ENCODE measurements at regions not wholly inside any gene's neighbourhood (a gene's known extent, or its start where the extent isn't known, plus 50 kb on each side); places are given as distances from the start of the nearest gene placed in this dataset.

DNA sequence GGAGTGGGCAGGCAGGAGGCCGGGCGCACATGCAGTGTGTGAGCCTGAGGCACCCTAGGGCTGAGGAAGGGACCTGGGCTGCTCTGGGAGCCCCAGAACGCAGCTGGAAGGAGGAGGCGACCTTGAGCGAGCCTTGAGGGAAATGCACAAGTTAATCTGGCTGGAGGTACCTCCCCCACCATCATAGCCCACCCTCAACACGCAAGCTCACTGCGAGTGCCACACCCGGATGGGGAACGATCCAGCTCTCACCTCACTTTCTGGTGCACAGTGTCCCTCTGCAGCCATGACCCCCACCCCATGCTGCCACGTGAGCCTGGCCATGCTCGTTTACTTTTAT, 162.4 kb upstream of the PPP2R2D start:
- H3K4me1 Mint-ChIP-seq (ENCODE audit: low read depth): no peaks in the 10 kb centered on the region
- ATAC-seq: no peak
- H3K4me3 Mint-ChIP-seq: no peak overlapping the region
- no peaks in the 10 kb centered on the region for H3K36me3 Mint-ChIP-seq (ENCODE audit: insufficient read depth)
- peaks cover 13% of the 10 kb centered on the region for H3K27me3 Mint-ChIP-seq (ENCODE audit: low read depth)
- no peak for DNase-seq
- H3K9me3 Mint-ChIP-seq: no peaks in the 10 kb centered on the region

DNA sequence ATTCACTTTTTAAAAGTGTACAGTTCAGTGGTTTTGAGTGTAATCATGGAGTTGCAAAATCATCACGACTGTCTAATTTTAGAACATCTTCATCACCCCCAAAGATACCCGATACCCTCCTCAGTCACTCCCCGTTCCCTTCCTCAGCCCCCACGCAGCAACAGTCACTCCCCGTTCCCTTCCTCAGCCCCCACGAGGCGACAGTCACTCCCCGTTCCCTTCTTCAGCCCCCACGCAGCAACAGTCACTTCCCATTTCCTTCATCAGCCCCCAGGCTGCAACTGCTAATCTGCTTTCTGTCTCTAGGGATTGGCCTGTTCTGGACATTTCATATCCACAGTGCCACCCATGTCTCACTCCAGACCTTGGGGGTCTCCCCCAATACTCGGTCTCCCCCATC, 161.6 kb upstream of the PPP2R2D start:
- H3K36me3 Mint-ChIP-seq (ENCODE audit: insufficient read depth): no peaks in the 10 kb centered on the region
- ATAC-seq (no peak), DNase-seq (no peak)
- peaks cover 21% of the 10 kb centered on the region for H3K27me3 Mint-ChIP-seq (ENCODE audit: low read depth)
- H3K4me3 Mint-ChIP-seq: no peak overlapping the region
- peaks cover 2% of the 10 kb centered on the region for H3K4me1 Mint-ChIP-seq (ENCODE audit: low read depth)
- H3K9me3 Mint-ChIP-seq: no peaks in the 10 kb centered on the region

DNA sequence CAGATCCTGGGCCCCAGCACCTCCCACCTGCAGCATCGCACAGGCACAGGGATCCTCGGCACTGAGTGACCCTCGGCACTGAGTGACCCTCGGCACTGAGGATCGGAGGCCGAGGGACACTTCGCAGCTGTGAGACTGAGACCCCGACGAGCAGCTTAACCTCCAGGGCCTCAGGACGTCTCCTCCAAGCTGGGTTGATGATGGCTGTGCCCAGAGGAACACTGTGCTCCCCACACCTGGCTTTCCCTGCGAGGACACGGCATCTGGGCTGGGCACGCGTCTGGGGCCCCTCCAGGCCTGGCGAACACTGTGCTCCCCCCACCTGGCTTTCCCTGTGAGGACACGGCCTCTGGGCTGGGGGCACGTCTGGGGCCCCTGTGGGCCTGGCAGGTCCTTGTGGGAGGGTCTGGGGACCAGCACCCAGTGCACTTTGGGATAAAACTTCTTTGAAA, 158.3 kb upstream of the PPP2R2D start:
- H3K4me1 Mint-ChIP-seq (ENCODE audit: low read depth): peaks cover 3% of the 10 kb centered on the region
- no peaks in the 10 kb centered on the region for H3K9me3 Mint-ChIP-seq
- H3K27me3 Mint-ChIP-seq (ENCODE audit: low read depth): peaks cover 34% of the 10 kb centered on the region
- H3K4me3 Mint-ChIP-seq: no peak overlapping the region
- DNase-seq: no peak
- ATAC-seq: no peak
- H3K36me3 Mint-ChIP-seq (ENCODE audit: insufficient read depth): no peaks in the 10 kb centered on the region

- no peak for DNase-seq
- Mint-ChIP-seq H3K4me3 (no peak overlapping the region), H3K27me3 (ENCODE audit: low read depth) (peaks cover 35% of the 10 kb centered on the region), H3K4me1 (ENCODE audit: low read depth) (peaks cover 3% of the 10 kb centered on the region), H3K9me3 (no peaks in the 10 kb centered on the region), H3K36me3 (ENCODE audit: insufficient read depth) (no peaks in the 10 kb centered on the region)
- ATAC-seq: no peak
These were observed 157.3 kb upstream of the PPP2R2D start for GRCh38 chr10:131743190-131744151.

GRCh38 chr10:131744346-131744745, 156.5 kb upstream of the PPP2R2D start:
- Mint-ChIP-seq H3K36me3 (ENCODE audit: insufficient read depth) (no peaks in the 10 kb centered on the region), H3K4me1 (ENCODE audit: low read depth) (peaks cover 3% of the 10 kb centered on the region), H3K4me3 (no peak overlapping the region), H3K9me3 (no peaks in the 10 kb centered on the region), H3K27me3 (ENCODE audit: low read depth) (peaks cover 37% of the 10 kb centered on the region)
- ATAC-seq: no peak
- no peak for DNase-seq

DNA sequence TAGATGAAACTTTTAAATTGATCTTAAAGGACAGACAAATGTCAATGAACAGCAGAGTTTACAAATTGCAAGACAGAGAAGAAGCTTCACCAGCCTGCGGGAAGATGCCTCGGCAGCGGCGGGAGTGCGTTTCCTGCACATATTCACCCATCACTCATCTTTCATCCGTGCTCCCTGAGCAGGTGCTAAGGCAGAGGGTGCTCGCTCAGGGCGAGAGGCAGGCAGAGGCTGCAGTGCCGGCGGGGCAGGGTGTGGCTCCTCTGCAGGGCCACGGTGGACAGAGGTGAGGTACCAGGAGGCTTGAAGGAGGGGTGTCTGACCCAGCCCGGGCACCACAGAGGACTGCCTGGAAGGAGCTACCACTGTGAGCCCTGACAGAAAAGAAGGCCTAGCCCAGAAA, 155.2 kb upstream of the PPP2R2D start:
- Mint-ChIP-seq H3K36me3 (ENCODE audit: insufficient read depth) (no peaks in the 10 kb centered on the region), H3K9me3 (no peaks in the 10 kb centered on the region), H3K27me3 (ENCODE audit: low read depth) (peaks cover 38% of the 10 kb centered on the region), H3K4me3 (no peak overlapping the region), H3K4me1 (ENCODE audit: low read depth) (peaks cover 3% of the 10 kb centered on the region)
- ATAC-seq: no peak
- DNase-seq: no peak

- no peaks in the 10 kb centered on the region for H3K9me3 Mint-ChIP-seq
- no peak for ATAC-seq
- no peak for DNase-seq
These were observed 154.5 kb upstream of the PPP2R2D start for GRCh38 chr10:131746241-131746711.

DNA sequence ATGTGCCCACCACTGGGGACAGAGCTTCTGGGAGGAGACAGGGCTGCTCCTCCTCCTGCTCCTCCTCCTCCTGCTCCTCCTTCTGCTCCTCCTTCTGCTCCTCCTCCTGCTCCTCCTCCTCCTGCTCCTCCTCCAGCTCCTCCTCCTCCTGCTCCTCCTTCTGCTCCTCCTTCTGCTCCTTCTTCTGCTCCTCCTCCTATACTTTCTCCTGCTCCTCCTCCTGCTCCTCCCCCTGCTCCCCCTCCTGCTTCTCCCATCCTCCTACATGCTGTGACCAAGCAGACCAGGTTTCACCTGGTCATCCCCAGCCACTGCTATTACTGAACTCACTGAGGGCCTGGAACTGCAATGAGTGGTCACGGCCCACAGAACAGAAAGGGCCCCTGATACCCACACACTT, 154.0 kb upstream of the PPP2R2D start:
- ATAC-seq (no peak), DNase-seq (no peak)
- Mint-ChIP-seq H3K4me1 (ENCODE audit: low read depth) (peaks cover 3% of the 10 kb centered on the region), H3K36me3 (ENCODE audit: insufficient read depth) (no peaks in the 10 kb centered on the region), H3K4me3 (no peak overlapping the region), H3K27me3 (ENCODE audit: low read depth) (peaks cover 36% of the 10 kb centered on the region), H3K9me3 (no peaks in the 10 kb centered on the region)

More at GRCh38 chr10:131746241-131746711, 154.5 kb upstream of the PPP2R2D start:
- no peak overlapping the region for H3K4me3 Mint-ChIP-seq
- H3K4me1 Mint-ChIP-seq (ENCODE audit: low read depth): peaks cover 3% of the 10 kb centered on the region
- H3K27me3 Mint-ChIP-seq (ENCODE audit: low read depth): peaks cover 38% of the 10 kb centered on the region
- no peaks in the 10 kb centered on the region for H3K36me3 Mint-ChIP-seq (ENCODE audit: insufficient read depth)

GRCh38 chr10:131747251-131747650, 153.6 kb upstream of the PPP2R2D start:
- ATAC-seq (no peak), DNase-seq (no peak)
- H3K9me3 Mint-ChIP-seq: no peaks in the 10 kb centered on the region
- peaks cover 3% of the 10 kb centered on the region for H3K4me1 Mint-ChIP-seq (ENCODE audit: low read depth)
- no peak overlapping the region for H3K4me3 Mint-ChIP-seq
- H3K27me3 Mint-ChIP-seq (ENCODE audit: low read depth): peaks cover 35% of the 10 kb centered on the region
- H3K36me3 Mint-ChIP-seq (ENCODE audit: insufficient read depth): no peaks in the 10 kb centered on the region

DNA sequence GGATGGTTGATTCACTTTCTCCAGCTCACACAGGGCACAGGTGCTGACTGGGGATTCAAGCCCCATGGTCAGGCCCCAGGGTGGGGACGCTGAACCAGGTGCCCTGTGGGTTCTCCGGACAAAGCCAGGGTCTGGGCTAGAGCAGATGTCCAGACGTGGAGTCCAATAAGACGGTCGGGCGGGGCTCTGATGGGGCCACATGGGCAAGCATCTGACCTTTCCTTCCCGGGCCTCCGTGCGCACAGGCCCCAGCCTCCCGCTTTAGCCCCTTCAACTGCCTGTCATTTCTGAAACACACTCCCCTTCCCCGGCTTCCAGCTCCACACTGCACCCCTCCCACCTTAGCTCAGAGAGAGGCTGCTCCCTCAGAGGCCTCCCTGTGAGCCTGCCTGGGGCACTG, 153.0 kb upstream of the PPP2R2D start:
- peaks cover 35% of the 10 kb centered on the region for H3K27me3 Mint-ChIP-seq (ENCODE audit: low read depth)
- ATAC-seq: no peak

DNA sequence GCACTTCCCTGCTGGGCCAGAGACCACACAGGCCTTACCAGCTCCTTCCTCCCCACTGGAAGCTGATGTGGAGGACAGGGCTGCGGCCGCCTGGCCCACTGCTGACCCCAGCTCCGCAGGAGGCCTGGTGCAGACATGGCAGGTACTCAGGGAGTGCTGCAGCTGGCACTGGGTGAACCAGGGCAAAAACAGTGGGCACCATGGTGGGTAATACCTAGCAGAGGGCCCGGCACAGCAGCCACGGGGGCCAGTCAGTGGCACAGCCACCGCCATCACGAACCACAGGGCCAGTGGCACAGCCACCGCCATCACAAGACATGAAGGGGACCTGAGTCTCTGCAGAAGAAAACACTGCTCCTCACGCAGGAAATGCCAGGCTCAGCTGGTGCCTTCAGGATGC, 152.6 kb upstream of the PPP2R2D start:
- peaks cover 32% of the 10 kb centered on the region for H3K27me3 Mint-ChIP-seq (ENCODE audit: low read depth)
- no peak overlapping the region for H3K4me3 Mint-ChIP-seq
- DNase-seq: no peak
- H3K4me1 Mint-ChIP-seq (ENCODE audit: low read depth): peaks cover 3% of the 10 kb centered on the region
- no peaks in the 10 kb centered on the region for H3K9me3 Mint-ChIP-seq
- H3K36me3 Mint-ChIP-seq (ENCODE audit: insufficient read depth): no peaks in the 10 kb centered on the region
- ATAC-seq: no peak

More for the DNA sequence above, 153.0 kb upstream of the PPP2R2D start:
- no peak for DNase-seq
- no peak overlapping the region for H3K4me3 Mint-ChIP-seq
- H3K4me1 Mint-ChIP-seq (ENCODE audit: low read depth): peaks cover 3% of the 10 kb centered on the region
- no peaks in the 10 kb centered on the region for H3K9me3 Mint-ChIP-seq
- H3K36me3 Mint-ChIP-seq (ENCODE audit: insufficient read depth): no peaks in the 10 kb centered on the region

DNA sequence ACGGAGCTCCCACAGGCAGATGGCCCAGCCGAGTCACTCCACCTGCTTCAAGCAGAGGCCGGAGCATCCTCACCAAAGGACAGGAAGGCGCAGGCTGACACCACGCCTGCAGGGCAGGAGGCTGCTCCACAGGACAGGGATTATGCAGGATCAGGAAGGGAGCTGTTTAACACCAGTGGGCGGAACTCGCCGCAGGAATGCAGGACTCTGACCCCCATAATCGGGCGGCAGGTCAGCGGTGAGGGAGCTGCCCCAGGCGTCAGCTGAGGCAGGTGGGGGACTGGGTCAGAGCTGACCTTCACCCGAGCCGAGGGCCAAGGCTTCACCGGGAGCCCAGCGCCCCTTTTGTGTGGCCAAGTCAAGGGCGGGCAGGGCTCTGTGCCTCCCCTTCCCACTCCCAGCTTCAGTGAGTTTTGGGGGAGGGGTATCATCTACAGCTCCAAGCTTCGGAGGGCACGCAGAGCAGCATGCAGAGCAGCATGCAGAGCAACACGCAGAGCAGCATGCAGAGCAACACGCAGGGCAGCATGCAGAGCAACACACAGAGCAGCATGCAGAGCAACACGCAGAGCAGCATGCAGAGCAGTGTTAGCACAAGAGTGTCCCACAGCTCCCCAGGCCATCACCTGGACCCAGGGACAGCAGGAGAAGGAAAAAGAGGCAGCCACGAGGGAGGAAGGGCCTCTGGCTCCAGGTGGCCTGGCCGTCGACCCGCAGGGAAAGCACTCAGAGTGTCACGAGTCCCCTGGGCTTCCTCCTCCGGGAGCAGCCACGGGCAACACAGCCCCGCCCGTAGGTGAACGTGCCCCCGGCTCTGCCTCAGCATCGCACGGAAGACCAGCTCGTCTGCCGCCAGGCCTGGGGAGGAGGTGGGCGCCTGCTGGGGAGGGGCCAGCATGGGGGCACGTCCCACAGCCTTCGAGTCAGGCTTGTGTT, 151.7 kb upstream of the PPP2R2D start:
- H3K4me1 Mint-ChIP-seq (ENCODE audit: low read depth): peaks cover 2% of the 10 kb centered on the region
- no peak for ATAC-seq

GRCh38 chr10:131749767-131750142, 151.1 kb upstream of the PPP2R2D start:
- Mint-ChIP-seq H3K4me1 (ENCODE audit: low read depth) (no peaks in the 10 kb centered on the region), H3K36me3 (ENCODE audit: insufficient read depth) (no peaks in the 10 kb centered on the region), H3K27me3 (ENCODE audit: low read depth) (peaks cover 17% of the 10 kb centered on the region), H3K9me3 (no peaks in the 10 kb centered on the region), H3K4me3 (no peak overlapping the region)
- ATAC-seq (no peak), DNase-seq (no peak)

More for the DNA sequence above, 151.7 kb upstream of the PPP2R2D start:
- no peaks in the 10 kb centered on the region for H3K9me3 Mint-ChIP-seq
- no peaks in the 10 kb centered on the region for H3K36me3 Mint-ChIP-seq (ENCODE audit: insufficient read depth)
- H3K27me3 Mint-ChIP-seq (ENCODE audit: low read depth): peaks cover 23% of the 10 kb centered on the region
- DNase-seq: no peak
- no peak overlapping the region for H3K4me3 Mint-ChIP-seq

GRCh38 chr10:131750171-131750895, 150.5 kb upstream of the PPP2R2D start:
- no peak overlapping the region for H3K4me3 Mint-ChIP-seq
- ATAC-seq: no peak
- no peaks in the 10 kb centered on the region for H3K9me3 Mint-ChIP-seq
- peaks cover 11% of the 10 kb centered on the region for H3K27me3 Mint-ChIP-seq (ENCODE audit: low read depth)
- H3K4me1 Mint-ChIP-seq (ENCODE audit: low read depth): no peaks in the 10 kb centered on the region
- H3K36me3 Mint-ChIP-seq (ENCODE audit: insufficient read depth): no peaks in the 10 kb centered on the region
- DNase-seq: no peak
